Neuronal stem cell (in vitro differentiated cells): ENCODE measurements at regions not wholly inside any gene's neighbourhood (a gene's known extent, or its start where the extent isn't known, plus 50 kb on each side); places are given as distances from the start of the nearest gene placed in this dataset.
A peak's percentile ranks its signal among the peaks of the same experiment; 100 is the strongest.

ENCODE experiments used
- DNase-seq: peaks from one replicate; pipeline ENCODE4 v3.0.0-alpha.2; 2013; ENCODE audit warnings: low spot score
- H2AFZ ChIP-seq: one replicate; pipeline ENCODE4 v1.6.1; 2013; ENCODE audit warnings: mild to moderate bottlenecking, low read length, inconsistent platforms
- H2AK5ac ChIP-seq: 2 replicates; pipeline ENCODE4 v1.6.1; 2013; ENCODE audit warnings: low read depth, mild to moderate bottlenecking, inconsistent platforms, low read length, moderate library complexity, mixed read lengths
- H2BK120ac ChIP-seq: 2 replicates; pipeline ENCODE4 v1.6.1; 2013; ENCODE audit warnings: low read depth, mild to moderate bottlenecking, inconsistent platforms, low read length, moderate library complexity, mixed read lengths
- H2BK12ac ChIP-seq: one replicate; pipeline ENCODE4 v1.6.1; 2013; ENCODE audit warnings: low read length, inconsistent platforms
- H2BK15ac ChIP-seq: 2 replicates; pipeline ENCODE4 v1.6.1; 2013; ENCODE audit warnings: mild to moderate bottlenecking, low read length, inconsistent platforms, mixed read lengths
- H2BK5ac ChIP-seq: one replicate; pipeline ENCODE4 v1.6.1; 2013; ENCODE audit warnings: inconsistent platforms, mild to moderate bottlenecking, low read length, moderate library complexity
- H3K14ac ChIP-seq: one replicate; pipeline ENCODE4 v1.6.1; 2013; ENCODE audit warnings: low read length, inconsistent platforms
- H3K18ac ChIP-seq: 2 replicates; pipeline ENCODE4 v1.6.1; 2013; ENCODE audit warnings: low read length, inconsistent platforms
- H3K23ac ChIP-seq: 2 replicates; pipeline ENCODE4 v1.6.1; 2013; ENCODE audit warnings: low read depth, mild to moderate bottlenecking, mixed read lengths, low read length, inconsistent platforms; ENCODE audit not compliant: poor library complexity
- H3K27ac ChIP-seq: replicated peaks from 3 replicates; pipeline ENCODE4 v1.5.1; 2013; ENCODE audit warnings: low read length, inconsistent platforms
- H3K27me3 ChIP-seq, 3 experiments: 2 replicates each; pipeline ENCODE4 v1.6.1; 2013; ENCODE audit warnings: low read length in 3 of 3, mild to moderate bottlenecking in 2 of 3, inconsistent platforms in 1 of 3, low read depth in 1 of 3, mixed read lengths in 1 of 3, moderate library complexity in 1 of 3; ENCODE audit not compliant: control insufficient read depth in 3 of 3, insufficient read depth in 3 of 3
- H3K36me3 ChIP-seq, 2 donors: replicated peaks in 1 of 2; 2 replicates each; pipeline ENCODE4 v1.6.1; 2013; ENCODE audit warnings: low read length in 2 of 2; ENCODE audit not compliant: control insufficient read depth in 2 of 2, insufficient read depth in 2 of 2
- H3K4ac ChIP-seq: 2 replicates; pipeline ENCODE4 v1.6.1; 2013; ENCODE audit warnings: inconsistent platforms, mild to moderate bottlenecking, low read length, moderate library complexity
- H3K4me1 ChIP-seq, 2 donors: 1 replicate in 1 of 2; 2 replicates in 1 of 2; pipeline ENCODE4 v1.6.1; 2013; ENCODE audit warnings: low read length in 2 of 2, low read depth in 1 of 2; ENCODE audit not compliant: control insufficient read depth in 2 of 2, insufficient read depth in 1 of 2
- H3K4me2 ChIP-seq: one replicate; pipeline ENCODE4 v1.6.1; 2013; ENCODE audit warnings: mild to moderate bottlenecking, low read length, inconsistent platforms; ENCODE audit not compliant: insufficient read depth, poor library complexity, severe bottlenecking
- H3K4me3 ChIP-seq, 2 donors: 2 replicates each; pipeline ENCODE4 v1.5.1; 2013; ENCODE audit warnings: low read length in 2 of 2, mild to moderate bottlenecking in 2 of 2, inconsistent platforms in 1 of 2, moderate library complexity in 1 of 2
- H3K79me1 ChIP-seq: one replicate; pipeline ENCODE4 v1.6.1; 2013; ENCODE audit warnings: low read depth, mild to moderate bottlenecking, inconsistent platforms, low read length, moderate library complexity
- H3K9ac ChIP-seq: one replicate; pipeline ENCODE4 v1.6.1; 2013; ENCODE audit warnings: mild to moderate bottlenecking, low read depth, low read length, inconsistent platforms; ENCODE audit not compliant: poor library complexity
- H3K9me3 ChIP-seq, 2 donors: replicated peaks in 1 of 2; 2 replicates each; pipeline versions ENCODE3 to v1.6.1; 2013; ENCODE audit warnings: low read length in 2 of 2, mild to moderate bottlenecking in 2 of 2, inconsistent platforms in 1 of 2, low read depth in 1 of 2, mixed read lengths in 1 of 2, moderate library complexity in 1 of 2; ENCODE audit not compliant: control insufficient read depth in 2 of 2, insufficient read depth in 1 of 2
- H4K8ac ChIP-seq: one replicate; pipeline ENCODE4 v1.6.1; 2013; ENCODE audit warnings: low read depth, mild to moderate bottlenecking, inconsistent platforms, low read length, moderate library complexity
- H4K91ac ChIP-seq: one replicate; pipeline ENCODE4 v1.6.1; 2013; ENCODE audit warnings: low read length, low read depth, mild to moderate bottlenecking, inconsistent platforms; ENCODE audit not compliant: poor library complexity
- WGBS, 2 donors: extraction: QIAGEN DNeasy Blood & Tissue Kit; methylation state at CpG; one replicate each; pipeline ENCODE4 v1.1.7; 2013; ENCODE audit warnings: missing lambda C conversion rate in 2 of 2, mixed read lengths in 1 of 2; ENCODE audit not compliant: insufficient read length in 2 of 2, insufficient replicate concordance in 1 of 2; ENCODE audit errors: extremely low coverage in 2 of 2; 5-methylcytosine and 5-hydroxymethylcytosine counted together

GRCh38 chr14:30162066-30162465 is 234.4 kb upstream of the PRKD1 start:
- WGBS, 2 donors = no CpG with 5 or more reads among the region's 1 CpG
- no peak overlapping the region for H3K18ac ChIP-seq

GRCh38 chr14:30165255-30165654 is 237.6 kb upstream of the PRKD1 start:
- H2BK120ac ChIP-seq = no peak overlapping the region
- DNase-seq = no peak
- no peaks in the 10 kb centered on the region for H3K36me3 ChIP-seq
- no peak overlapping the region for H4K91ac ChIP-seq
- H3K14ac ChIP-seq = no peak overlapping the region
- no peak overlapping the region for H3K18ac ChIP-seq
- WGBS, 2 donors = no CpG with 5 or more reads among the region's 2 CpGs
- H2BK12ac ChIP-seq = no peak overlapping the region
- H3K4me3 ChIP-seq = no peak overlapping the region
- H3K4me1 ChIP-seq = no peaks in the 10 kb centered on the region
- H2AFZ ChIP-seq = no peak overlapping the region
- no peaks in the 10 kb centered on the region for H3K27me3 ChIP-seq
- H3K4ac ChIP-seq = no peak overlapping the region
- no peak overlapping the region for H4K8ac ChIP-seq
- H2BK15ac ChIP-seq = no peak overlapping the region
- H3K4me2 ChIP-seq = no peak overlapping the region
- H3K9me3 ChIP-seq = peaks cover 0 to 2% of the 10 kb centered on the region in 2 donors
- no peak overlapping the region for H2AK5ac ChIP-seq
- no peak overlapping the region for H2BK5ac ChIP-seq
- no peak overlapping the region for H3K23ac ChIP-seq
- H3K79me1 ChIP-seq = no peaks in the 10 kb centered on the region
- no peak overlapping the region for H3K9ac ChIP-seq
- no peak overlapping the region for H3K27ac ChIP-seq

More at GRCh38 chr14:30162066-30162465, 234.4 kb upstream of the PRKD1 start:
- Histone ChIP-seq H2BK15ac (no peak overlapping the region), H4K8ac (no peak overlapping the region), H3K4me2 (no peak overlapping the region), H2BK5ac (no peak overlapping the region), H4K91ac (no peak overlapping the region), H2AFZ (no peak overlapping the region), H3K9me3 (no peaks in the 10 kb centered on the region), H3K27me3 (no peaks in the 10 kb centered on the region), H3K4me1 (peaks cover 0 to 4% of the 10 kb centered on the region in 2 donors), H2BK12ac (no peak overlapping the region), H3K23ac (no peak overlapping the region), H3K79me1 (no peaks in the 10 kb centered on the region), H3K9ac (no peak overlapping the region), H3K4ac (no peak overlapping the region), H3K4me3 (no peak overlapping the region), H3K14ac (no peak overlapping the region), H2AK5ac (no peak overlapping the region), H3K36me3 (no peaks in the 10 kb centered on the region), H3K27ac (no peak overlapping the region), H2BK120ac (no peak overlapping the region)
- no peak for DNase-seq

- Histone ChIP-seq H3K27me3 (no peaks in the 10 kb centered on the region), H2BK120ac (no peak overlapping the region), H4K91ac (no peak overlapping the region), H3K23ac (no peak overlapping the region), H2BK5ac (no peak overlapping the region), H3K18ac (no peak overlapping the region), H2AK5ac (no peak overlapping the region), H2AFZ (no peak overlapping the region), H3K79me1 (no peaks in the 10 kb centered on the region), H4K8ac (no peak overlapping the region), H3K4me1 (no peaks in the 10 kb centered on the region), H3K4me3 (no peak overlapping the region), H3K9ac (no peak overlapping the region), H3K36me3 (no peaks in the 10 kb centered on the region), H3K9me3 (no peaks in the 10 kb centered on the region), H2BK12ac (no peak overlapping the region), H3K27ac (no peak overlapping the region), H2BK15ac (no peak overlapping the region), H3K4me2 (no peak overlapping the region), H3K4ac (no peak overlapping the region), H3K14ac (no peak overlapping the region)
- WGBS, 2 donors = no CpG with 5 or more reads among the region's 1 CpG
- no peak for DNase-seq
These were observed 250.1 kb upstream of the PRKD1 start for GRCh38 chr14:30177781-30178180.

GRCh38 chr14:30179381-30180130 is 251.9 kb upstream of the PRKD1 start:
- Histone ChIP-seq H3K27me3 (no peaks in the 10 kb centered on the region), H3K4me3 (no peak overlapping the region), H3K36me3 (no peaks in the 10 kb centered on the region), H3K27ac (no peak overlapping the region), H3K18ac (no peak overlapping the region), H3K4me2 (no peak overlapping the region), H3K9me3 (no peaks in the 10 kb centered on the region), H2BK15ac (no peak overlapping the region), H3K9ac (peak overlapping the region; percentile 35), H3K79me1 (no peaks in the 10 kb centered on the region), H4K91ac (no peak overlapping the region), H3K23ac (no peak overlapping the region), H2BK120ac (no peak overlapping the region), H3K4me1 (no peaks in the 10 kb centered on the region), H2AFZ (no peak overlapping the region), H2AK5ac (no peak overlapping the region), H3K14ac (no peak overlapping the region), H2BK5ac (no peak overlapping the region), H4K8ac (no peak overlapping the region), H2BK12ac (no peak overlapping the region), H3K4ac (no peak overlapping the region)
- no peak for DNase-seq
- no CpG with 5 or more reads among the region's 4 CpGs for WGBS, 2 donors
